H9 (cell line): ENCODE measurements at regions not wholly inside any gene's neighbourhood (a gene's known extent, or its start where the extent isn't known, plus 50 kb on each side); places are given as distances from the start of the nearest gene placed in this dataset.

Experiments used
- DNase-seq: peaks from one replicate; pipeline ENCODE4 v3.0.0-alpha.2; 2017
- H2AFZ ChIP-seq: one replicate; pipeline ENCODE4 v1.6.1; 2013; ENCODE audit warnings: mild to moderate bottlenecking, low read length, control low read depth, moderate library complexity
- H2AK5ac ChIP-seq: 2 replicates; pipeline ENCODE4 v1.6.1; 2013; ENCODE audit warnings: low read length, control low read depth, mixed read lengths; ENCODE audit not compliant: insufficient read length
- H2BK120ac ChIP-seq: one replicate; pipeline ENCODE4 v1.6.1; 2013; ENCODE audit warnings: low read depth, mild to moderate bottlenecking, low read length, control low read depth, inconsistent platforms; ENCODE audit not compliant: poor library complexity, severe bottlenecking
- H2BK12ac ChIP-seq: 2 replicates; pipeline ENCODE4 v1.6.1; 2013; ENCODE audit warnings: low read length, control low read depth, mixed read lengths, low read depth; ENCODE audit not compliant: insufficient read length
- H2BK15ac ChIP-seq: 2 replicates; pipeline ENCODE4 v1.6.1; 2013; ENCODE audit warnings: low read depth, low read length, control low read depth
- H2BK20ac ChIP-seq: one replicate; pipeline ENCODE4 v1.6.1; 2013; ENCODE audit warnings: low read depth, mild to moderate bottlenecking, low read length, control low read depth, inconsistent platforms; ENCODE audit not compliant: poor library complexity, severe bottlenecking
- H2BK5ac ChIP-seq: 2 replicates; pipeline ENCODE4 v1.6.1; 2013; ENCODE audit warnings: low read length, control low read depth, mixed read lengths; ENCODE audit not compliant: insufficient read length
- H3K14ac ChIP-seq: 2 replicates; pipeline ENCODE4 v1.6.1; 2013; ENCODE audit warnings: low read length, control low read depth; ENCODE audit not compliant: insufficient read depth
- H3K18ac ChIP-seq: 2 replicates; pipeline ENCODE4 v1.6.1; 2013; ENCODE audit warnings: low read depth, mild to moderate bottlenecking, mixed read lengths, low read length, control low read depth; ENCODE audit not compliant: insufficient read length
- H3K23ac ChIP-seq: 2 replicates; pipeline ENCODE4 v1.6.1; 2013; ENCODE audit warnings: low read length, control low read depth, mixed read lengths, low read depth; ENCODE audit not compliant: insufficient read length
- H3K23me2 ChIP-seq: 2 replicates; pipeline ENCODE4 v1.6.1; 2013; ENCODE audit warnings: low read depth, mild to moderate bottlenecking, mixed read lengths, low read length, control low read depth; ENCODE audit not compliant: insufficient read length, poor library complexity, severe bottlenecking
- H3K27ac ChIP-seq: 2 replicates; pipeline ENCODE4 v1.5.1; 2013; ENCODE audit warnings: low read length, control low read depth, mixed read lengths, low read depth; ENCODE audit not compliant: insufficient read length
- H3K27me3 ChIP-seq: 2 replicates; pipeline ENCODE4 v1.6.1; 2013; ENCODE audit warnings: low read length, control low read depth, inconsistent platforms; ENCODE audit not compliant: insufficient read depth
- H3K4ac ChIP-seq: 2 replicates; pipeline ENCODE4 v1.6.1; 2013; ENCODE audit warnings: low read depth, mild to moderate bottlenecking, control low read depth, inconsistent platforms, low read length, moderate library complexity
- H3K4me1 ChIP-seq: 2 replicates; pipeline ENCODE4 v1.6.1; 2013; ENCODE audit warnings: low read length, control low read depth, inconsistent platforms; ENCODE audit not compliant: insufficient read depth
- H3K4me2 ChIP-seq: 2 replicates; pipeline ENCODE4 v1.6.1; 2013; ENCODE audit warnings: low read length, control low read depth, mixed read lengths; ENCODE audit not compliant: insufficient read length, insufficient read depth
- H3K56ac ChIP-seq: 2 replicates; pipeline ENCODE4 v1.6.1; 2013; ENCODE audit warnings: low read depth, mild to moderate bottlenecking, mixed read lengths, low read length, control low read depth; ENCODE audit not compliant: insufficient read length
- H3K79me1 ChIP-seq: 2 replicates; pipeline ENCODE4 v1.6.1; 2013; ENCODE audit warnings: low read depth, mild to moderate bottlenecking, moderate library complexity, low read length, control low read depth, inconsistent platforms; ENCODE audit not compliant: insufficient read depth, poor library complexity, severe bottlenecking
- H3K79me2 ChIP-seq: 2 replicates; pipeline ENCODE4 v1.6.1; 2013; ENCODE audit warnings: low read length, control low read depth, inconsistent platforms; ENCODE audit not compliant: insufficient read depth
- H3K9ac ChIP-seq: 2 replicates; pipeline ENCODE4 v1.6.1; 2013; ENCODE audit warnings: low read length, control low read depth, mixed read lengths; ENCODE audit not compliant: insufficient read length; ENCODE audit errors: extremely low read depth
- H3K9me3 ChIP-seq: one replicate; pipeline ENCODE4 v1.6.1; 2013; ENCODE audit warnings: low read depth, low read length, inconsistent platforms; ENCODE audit not compliant: control insufficient read depth
- H3T11ph ChIP-seq: one replicate; pipeline ENCODE4 v1.6.1; 2013; ENCODE audit warnings: mild to moderate bottlenecking, low read length, control low read depth, inconsistent platforms
- H4K20me1 ChIP-seq: one replicate; pipeline ENCODE4 v1.6.1; 2013; ENCODE audit not compliant: control insufficient read depth, insufficient read length, insufficient read depth
- H4K5ac ChIP-seq: 2 replicates; pipeline ENCODE4 v1.6.1; 2013; ENCODE audit warnings: low read depth, mild to moderate bottlenecking, mixed read lengths, low read length, control low read depth; ENCODE audit not compliant: insufficient read length
- H4K8ac ChIP-seq: replicated peaks from 2 replicates; pipeline ENCODE4 v1.6.1; 2013; ENCODE audit warnings: low read length, control low read depth, mixed read lengths, low read depth; ENCODE audit not compliant: insufficient read length
- H4K91ac ChIP-seq: 2 replicates; pipeline ENCODE4 v1.6.1; 2013; ENCODE audit warnings: low read depth, mild to moderate bottlenecking, moderate library complexity, mixed read lengths, low read length, control low read depth; ENCODE audit not compliant: insufficient read length
- H3K27ac Mint-ChIP-seq, 3 experiments: 2 replicates in 2 of 3; 3 replicates in 1 of 3; pipeline ENCODE4 v1.8.0; 2020 to 2021; ENCODE audit warnings: mixed read lengths in 3 of 3, mild to moderate bottlenecking in 1 of 3, moderate library complexity in 1 of 3
- H3K27me3 Mint-ChIP-seq: 2 replicates; pipeline ENCODE4 v1.8.0; 2021; ENCODE audit warnings: low read depth, mild to moderate bottlenecking, moderate library complexity, mixed read lengths
- H3K36me3 Mint-ChIP-seq, 3 experiments: 2 replicates in 2 of 3; 3 replicates in 1 of 3; pipeline ENCODE4 v1.8.0; 2020 to 2021; ENCODE audit warnings: low read depth in 3 of 3, mixed read lengths in 3 of 3; ENCODE audit not compliant: insufficient read depth in 1 of 3
- H3K4me1 Mint-ChIP-seq, 2 experiments: 2 replicates each; pipeline ENCODE4 v1.8.0; 2020; ENCODE audit warnings: mixed read lengths in 2 of 2
- H3K4me3 Mint-ChIP-seq, 2 experiments: 2 replicates in 1 of 2; 3 replicates in 1 of 2; pipeline ENCODE4 v1.8.0; 2020 to 2021; ENCODE audit warnings: mild to moderate bottlenecking in 2 of 2, mixed read lengths in 2 of 2, moderate library complexity in 1 of 2
- H3K9me3 Mint-ChIP-seq, 2 experiments: 2 replicates in 1 of 2; 3 replicates in 1 of 2; pipeline ENCODE4 v1.8.0; 2020; ENCODE audit warnings: mild to moderate bottlenecking in 2 of 2, mixed read lengths in 2 of 2, moderate library complexity in 1 of 2
- WGBS: extraction: QIAGEN DNeasy Blood & Tissue Kit; methylation state at CpG from one replicate; pipeline ENCODE4 v1.1.7; 2013; ENCODE audit warnings: missing lambda C conversion rate, low lambda C conversion rate, mixed read lengths; ENCODE audit not compliant: insufficient read length; ENCODE audit errors: extremely low coverage; 5-methylcytosine and 5-hydroxymethylcytosine counted together
- TF ChIP-seq, protein P1 (sequence below): fragments of 200-600 bp; sonication (generic); conservative IDR thresholded peaks from 3 replicates; pipeline ENCODE4 v1.8.0; 2021; ENCODE audit warnings: antibody characterized with exemption, mild to moderate bottlenecking

DNA sequence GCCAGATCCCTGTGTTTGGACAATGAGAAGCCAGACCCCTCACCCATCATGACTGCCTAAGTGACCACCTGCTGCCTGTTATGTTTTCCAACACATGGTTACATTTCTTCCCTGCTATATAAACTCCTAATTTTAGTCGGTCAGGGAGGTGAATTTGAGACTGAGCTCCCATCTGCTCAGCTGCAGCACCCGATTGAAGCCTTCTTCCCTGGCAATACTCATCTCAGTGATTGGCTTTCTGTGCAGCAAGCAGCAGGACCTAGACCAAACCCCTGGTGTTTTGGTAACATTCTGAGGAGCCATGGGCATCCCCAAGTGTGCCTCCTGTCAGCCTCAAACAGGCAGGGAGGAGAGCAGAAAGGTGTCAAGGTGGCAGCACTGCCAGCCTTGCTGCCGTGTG, 141.2 kb downstream of the CD8B2 start:
- Histone ChIP-seq H2BK120ac (no peak overlapping the region), H3K27me3 (no peaks in the 10 kb centered on the region), H2BK15ac (no peak overlapping the region), H3K23me2 (no peaks in the 10 kb centered on the region), H3K9ac (no peak overlapping the region), H4K5ac (no peak overlapping the region), H3T11ph (no peak overlapping the region), H3K23ac (no peak overlapping the region), H3K27ac (no peak overlapping the region), H3K14ac (no peak overlapping the region), H3K79me1 (no peaks in the 10 kb centered on the region), H4K20me1 (no peaks in the 10 kb centered on the region), H2BK5ac (no peak overlapping the region), H4K8ac (no peak overlapping the region), H3K9me3 (peaks cover 9% of the 10 kb centered on the region), H2AFZ (no peak overlapping the region), H3K4ac (no peak overlapping the region), H3K56ac (no peak overlapping the region), H2BK12ac (no peak overlapping the region), H3K79me2 (no peaks in the 10 kb centered on the region), H4K91ac (no peak overlapping the region), H2BK20ac (no peak overlapping the region), H3K4me1 (no peaks in the 10 kb centered on the region), H2AK5ac (no peak overlapping the region), H3K4me2 (no peak overlapping the region), H3K18ac (no peak overlapping the region)
- Mint-ChIP-seq H3K4me1 (no peaks in the 10 kb centered on the region), H3K27me3 (no peaks in the 10 kb centered on the region; the same call in 1 of the 2 replicates), H3K27ac (no peak overlapping the region), H3K36me3 (peaks cover 3 to 7% (median 3%) of the 10 kb centered on the region in 3 experiments; a peak in 4 of 7 replicates), H3K4me3 (no peak overlapping the region), H3K9me3 (peaks cover 12 to 17% of the 10 kb centered on the region in 2 experiments)
- WGBS = no CpG with 5 or more reads among the region's 3 CpGs
- DNase-seq = no peak
- TF ChIP-seq, protein P1, sequence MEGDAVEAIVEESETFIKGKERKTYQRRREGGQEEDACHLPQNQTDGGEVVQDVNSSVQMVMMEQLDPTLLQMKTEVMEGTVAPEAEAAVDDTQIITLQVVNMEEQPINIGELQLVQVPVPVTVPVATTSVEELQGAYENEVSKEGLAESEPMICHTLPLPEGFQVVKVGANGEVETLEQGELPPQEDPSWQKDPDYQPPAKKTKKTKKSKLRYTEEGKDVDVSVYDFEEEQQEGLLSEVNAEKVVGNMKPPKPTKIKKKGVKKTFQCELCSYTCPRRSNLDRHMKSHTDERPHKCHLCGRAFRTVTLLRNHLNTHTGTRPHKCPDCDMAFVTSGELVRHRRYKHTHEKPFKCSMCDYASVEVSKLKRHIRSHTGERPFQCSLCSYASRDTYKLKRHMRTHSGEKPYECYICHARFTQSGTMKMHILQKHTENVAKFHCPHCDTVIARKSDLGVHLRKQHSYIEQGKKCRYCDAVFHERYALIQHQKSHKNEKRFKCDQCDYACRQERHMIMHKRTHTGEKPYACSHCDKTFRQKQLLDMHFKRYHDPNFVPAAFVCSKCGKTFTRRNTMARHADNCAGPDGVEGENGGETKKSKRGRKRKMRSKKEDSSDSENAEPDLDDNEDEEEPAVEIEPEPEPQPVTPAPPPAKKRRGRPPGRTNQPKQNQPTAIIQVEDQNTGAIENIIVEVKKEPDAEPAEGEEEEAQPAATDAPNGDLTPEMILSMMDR = no peak
